ENCODE measurements at regions not wholly inside any gene's neighbourhood (a gene's known extent, or its start where the extent isn't known, plus 50 kb on each side); places are given as distances from the start of the nearest gene placed in this dataset.
"Not testable (repeated sequence)": the region's sequence is repeated elsewhere in the genome, so short reads cannot be mapped to it uniquely, and the experiment has no call there.

- not testable (repeated sequence) for DNase-seq
Measured at GRCh38 chr19:23464349-23464748, 69.1 kb upstream of the ZNF91 start.

GRCh38 chr19:23461120-23461519 lies 65.8 kb upstream of the ZNF91 start:
- no peak for DNase-seq

- no peak for DNase-seq
Measured at GRCh38 chr19:23460656-23461055, 65.4 kb upstream of the ZNF91 start.

Measured in RPMI8226 (cell line).